ENCODE measurements at regions not wholly inside any gene's neighbourhood (a gene's known extent, or its start where the extent isn't known, plus 50 kb on each side); places are given as distances from the start of the nearest gene placed in this dataset.
A peak's percentile ranks its signal among the peaks of the same experiment; 100 is the strongest.
"Not testable (repeated sequence)": the region's sequence is repeated elsewhere in the genome, so short reads cannot be mapped to it uniquely, and the experiment has no call there.

DNA sequence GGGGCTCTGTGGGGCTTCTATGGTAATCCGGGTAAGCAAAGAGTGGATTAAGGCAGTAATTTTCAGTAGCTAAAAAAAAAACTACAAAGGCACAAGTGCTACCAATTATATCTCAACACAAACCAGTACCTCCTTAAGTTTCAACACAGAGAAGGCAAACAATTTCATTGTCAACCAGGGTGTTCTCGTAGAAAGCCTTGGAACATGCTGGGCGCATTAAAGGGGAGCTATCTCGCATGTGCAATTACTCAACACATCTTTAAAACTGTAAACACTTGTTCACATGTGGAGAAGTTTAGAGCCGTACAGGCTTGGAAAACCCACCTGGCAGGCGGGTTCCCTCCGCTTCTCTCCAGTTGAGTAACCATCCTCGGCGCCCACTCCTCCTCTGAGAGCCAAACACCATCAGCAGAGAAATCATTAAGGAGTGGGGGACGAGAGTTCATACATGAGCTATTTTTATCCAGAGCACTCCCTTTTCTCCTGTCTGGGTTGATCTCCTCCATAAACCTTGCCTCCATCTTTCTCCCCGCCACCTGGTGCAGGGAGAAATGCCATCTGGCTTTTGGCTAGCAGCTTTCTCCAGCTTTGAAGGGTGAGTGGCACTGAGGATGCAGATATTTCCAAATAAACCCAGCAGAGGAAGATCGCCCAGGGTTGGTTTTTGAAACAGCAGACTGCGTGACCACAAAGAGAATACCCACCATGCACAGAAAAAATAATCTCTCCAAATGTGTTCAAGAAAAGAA is 287.1 kb downstream of the WDR11 start:
- DNase-seq: no peak

DNA sequence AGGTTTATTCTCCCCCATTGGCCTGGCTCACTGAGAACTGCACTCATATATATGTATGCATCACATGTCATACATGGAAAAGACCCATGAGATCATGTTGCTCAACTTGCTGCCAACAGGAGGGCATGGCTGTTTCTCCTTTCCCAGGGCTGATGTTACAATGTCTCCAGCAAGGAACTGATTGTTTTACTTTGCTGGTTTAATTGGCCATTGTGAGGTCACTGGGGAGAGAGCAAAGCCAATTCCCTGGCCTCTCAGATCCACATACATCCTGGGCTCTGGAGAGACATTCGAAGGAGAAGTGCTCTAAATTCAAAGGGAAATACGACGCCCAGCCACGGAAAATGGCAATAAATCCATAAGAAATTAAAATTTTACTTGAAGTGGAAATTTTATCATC is 287.8 kb downstream of the WDR11 start:
- DNase-seq: no peak

DNA sequence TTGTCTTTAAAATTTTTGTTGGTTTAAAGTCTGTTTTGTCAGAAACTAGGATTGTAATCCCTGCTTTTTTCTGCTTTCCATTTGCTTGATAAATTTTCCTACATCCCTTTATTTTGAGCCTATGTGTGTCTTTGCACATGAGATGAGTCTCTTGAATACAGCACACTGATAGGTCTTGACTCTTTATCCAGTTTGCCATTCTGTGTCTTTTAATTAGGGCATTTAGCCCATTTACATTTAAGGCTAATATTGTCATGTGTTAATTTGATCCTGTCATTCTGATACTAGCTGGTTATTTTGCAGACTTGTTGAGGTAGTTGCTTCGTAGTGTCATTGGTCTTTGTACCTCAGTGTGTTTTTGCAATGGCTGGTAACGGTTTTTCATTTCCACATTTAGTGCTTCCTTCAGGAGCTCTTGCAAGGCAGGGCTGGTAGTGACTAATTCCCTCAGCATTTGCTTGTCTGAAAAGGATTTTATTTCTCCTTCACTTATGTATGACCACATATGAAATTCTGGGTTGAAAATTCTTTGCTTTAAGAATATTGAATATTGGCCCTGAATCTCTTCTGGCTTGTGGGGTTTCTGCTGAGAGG is 294.7 kb downstream of the WDR11 start:
- DNase-seq: not testable (repeated sequence)

DNA sequence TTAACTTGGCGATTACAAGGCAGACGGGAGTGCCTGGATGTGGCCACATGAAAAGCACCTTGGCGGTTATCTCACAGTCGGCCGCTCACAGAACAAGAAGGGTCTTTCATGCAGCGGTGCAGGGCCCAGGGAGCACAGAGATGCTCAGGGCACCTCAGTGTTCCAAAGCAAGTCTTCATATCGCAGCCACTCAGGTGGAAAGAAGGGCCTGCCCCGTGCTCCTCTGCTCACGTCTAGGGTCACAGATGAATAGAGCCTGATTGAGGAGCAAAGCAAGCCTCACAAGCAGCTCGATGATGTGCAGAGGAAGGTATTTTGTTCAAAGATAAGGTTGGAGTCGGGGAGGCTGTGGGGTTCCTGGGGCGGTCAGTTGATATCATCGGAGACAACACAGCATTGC is 297.8 kb downstream of the WDR11 start:
- DNase-seq: no peak

GRCh38 chr10:121152033-121152432 is 300.9 kb downstream of the WDR11 start:
- DNase-seq: no peak

- DNase-seq: no peak
These were observed 301.8 kb downstream of the WDR11 start for GRCh38 chr10:121152935-121153334.

GRCh38 chr10:121154310-121154709 is 303.1 kb downstream of the WDR11 start:
- DNase-seq: no peak

GRCh38 chr10:121154846-121155245 is 303.7 kb downstream of the WDR11 start:
- peak; percentile 76 for DNase-seq

- no peak for DNase-seq
These were observed 304.7 kb downstream of the WDR11 start for GRCh38 chr10:121155742-121156474.

DNA sequence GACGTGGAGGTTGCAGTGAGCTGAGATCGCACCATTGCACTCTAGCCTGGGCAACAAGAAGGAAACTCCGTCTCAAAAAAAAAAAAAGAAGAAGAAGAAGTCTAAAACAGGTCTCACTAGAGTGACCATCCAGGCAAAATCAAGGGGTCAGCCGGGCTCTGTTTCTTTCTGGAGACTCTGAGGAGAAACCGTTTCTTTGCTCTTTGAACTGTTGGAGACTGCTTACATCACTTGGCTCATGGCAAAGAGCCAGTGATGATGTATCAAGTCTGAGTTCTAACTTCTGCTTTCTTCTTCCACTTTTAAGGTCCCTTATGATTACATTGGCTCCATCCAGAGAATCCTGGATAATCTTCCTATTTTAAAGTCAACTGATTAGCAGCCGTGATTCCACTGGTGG is 306.8 kb downstream of the WDR11 start:
- no peak for DNase-seq

DNA sequence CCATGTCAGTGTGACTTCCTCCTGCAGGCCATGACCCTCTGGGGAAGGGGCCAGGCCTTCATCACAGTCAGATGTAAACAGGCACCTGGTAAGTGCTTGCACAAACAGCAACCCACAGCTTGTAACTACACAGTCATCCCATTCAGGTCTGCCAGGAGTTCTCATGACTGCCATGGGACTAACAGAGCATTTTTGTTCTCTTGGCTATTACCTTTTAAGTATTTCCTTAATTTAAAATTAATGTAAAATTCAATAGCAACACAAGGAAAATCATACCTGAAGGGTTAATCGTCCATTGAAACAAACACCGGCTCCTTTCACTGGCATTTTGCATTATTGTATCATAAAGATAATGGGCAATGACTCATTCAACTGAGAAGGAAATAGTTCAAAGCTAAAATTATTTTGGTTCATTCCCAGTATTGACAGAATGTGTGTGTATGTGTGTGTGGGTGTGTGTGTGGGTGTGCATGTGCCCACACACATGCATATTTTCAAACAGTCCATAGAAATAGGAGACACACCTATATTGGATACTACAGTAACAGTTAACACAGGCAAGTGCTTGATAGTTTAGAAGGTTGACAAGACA is 307.9 kb downstream of the WDR11 start:
- no peak for DNase-seq

- no peak for DNase-seq
These were observed 308.5 kb downstream of the WDR11 start for GRCh38 chr10:121159670-121160069.

GRCh38 chr10:121165276-121165675 is 314.1 kb downstream of the WDR11 start:
- DNase-seq: no peak

GRCh38 chr10:121167534-121168243 is 316.5 kb downstream of the WDR11 start:
- DNase-seq: no peak

DNA sequence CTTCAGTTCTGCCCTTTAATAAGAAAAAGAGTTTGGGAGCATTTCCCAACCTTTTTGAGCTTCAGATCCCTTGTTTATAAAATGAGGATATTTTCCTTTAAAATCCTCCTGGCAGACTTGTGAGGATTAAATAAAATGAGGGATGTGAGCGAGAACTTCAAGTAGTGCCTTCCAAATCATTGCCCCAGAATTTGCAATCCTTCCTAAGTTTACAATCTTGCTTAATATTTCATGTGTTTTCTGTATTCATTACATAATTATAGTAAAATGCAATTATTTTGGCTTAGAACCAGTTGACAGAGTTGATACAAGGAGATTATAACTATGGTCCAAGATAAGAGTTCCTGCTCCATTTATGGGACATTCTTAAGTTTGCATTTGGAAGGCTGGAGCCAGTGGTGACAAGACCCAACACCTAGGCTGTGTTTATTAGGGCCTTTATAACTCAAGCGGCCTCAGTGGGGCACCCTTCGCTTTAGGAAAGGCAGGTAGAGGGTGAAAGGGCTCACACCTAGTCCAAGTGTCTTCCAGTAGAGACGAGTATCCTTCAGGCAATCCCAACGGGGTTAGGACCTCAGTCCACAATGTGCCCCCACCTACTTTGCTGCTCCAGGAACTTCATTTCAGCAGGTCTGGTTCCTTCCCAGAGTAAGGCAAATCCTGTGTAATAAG is 317.5 kb downstream of the WDR11 start:
- DNase-seq: no peak

DNA sequence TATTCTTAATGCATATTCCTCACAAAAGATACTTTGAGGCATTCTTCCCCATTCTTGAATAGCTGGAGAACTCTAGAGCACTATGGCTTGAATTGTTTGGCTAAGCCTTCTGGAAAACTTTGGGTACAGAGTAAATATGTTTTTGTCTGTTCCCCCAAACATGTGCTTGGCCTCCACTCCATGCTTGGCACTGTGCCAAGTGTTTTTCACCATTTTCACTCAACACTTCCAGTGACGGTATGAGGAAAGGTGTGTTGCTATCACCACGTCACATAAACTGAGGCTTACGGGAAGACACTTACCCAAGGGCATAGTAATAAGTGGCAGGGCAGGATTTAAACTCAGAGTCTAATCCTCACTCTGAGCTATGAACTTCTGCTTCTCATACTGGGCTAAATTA is 318.2 kb downstream of the WDR11 start:
- DNase-seq: no peak

- no peak for DNase-seq
These were observed 320.9 kb downstream of the WDR11 start for GRCh38 chr10:121171825-121172787.

DNA sequence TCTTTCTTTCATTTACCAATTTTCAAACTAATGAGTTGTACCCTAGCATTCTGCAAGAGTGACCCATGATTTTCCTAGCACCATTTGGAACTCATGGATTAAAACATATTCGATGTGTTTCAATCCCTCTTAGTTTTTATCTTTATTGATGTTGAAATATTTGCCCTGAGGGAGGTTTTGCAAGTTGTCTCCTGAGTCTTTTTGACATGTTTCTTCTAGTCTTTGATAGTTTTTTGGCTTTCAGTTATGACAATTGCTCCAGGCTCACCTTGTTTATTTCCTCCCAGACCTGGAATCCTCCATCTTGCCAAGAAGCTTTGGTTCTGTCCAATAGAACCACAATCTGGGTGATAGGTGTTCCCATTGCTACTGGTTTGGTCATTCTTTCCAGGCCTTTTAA is 327.8 kb downstream of the WDR11 start:
- no peak for DNase-seq

- DNase-seq: no peak
These were observed 331.1 kb downstream of the WDR11 start for GRCh38 chr10:121182219-121182618.

DNA sequence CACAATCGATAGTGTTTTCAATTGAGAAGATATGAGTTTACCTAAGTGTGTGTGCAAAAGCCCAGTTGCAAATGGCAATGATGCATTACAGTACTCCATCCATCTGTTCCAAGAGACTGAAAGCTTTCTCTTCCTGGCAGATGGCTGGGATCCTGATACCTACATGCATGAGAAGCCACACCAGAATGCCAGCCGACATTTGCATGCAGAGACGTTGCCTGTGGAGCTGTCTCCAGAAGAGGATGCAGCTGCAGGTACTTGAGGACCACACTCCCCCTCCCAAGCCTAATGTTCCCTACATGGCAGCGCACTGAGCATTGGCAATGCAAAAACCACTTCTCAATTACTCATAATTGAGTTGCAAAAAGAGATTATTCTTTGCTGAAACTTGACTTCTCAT is 332.1 kb downstream of the WDR11 start:
- no peak for DNase-seq

DNA sequence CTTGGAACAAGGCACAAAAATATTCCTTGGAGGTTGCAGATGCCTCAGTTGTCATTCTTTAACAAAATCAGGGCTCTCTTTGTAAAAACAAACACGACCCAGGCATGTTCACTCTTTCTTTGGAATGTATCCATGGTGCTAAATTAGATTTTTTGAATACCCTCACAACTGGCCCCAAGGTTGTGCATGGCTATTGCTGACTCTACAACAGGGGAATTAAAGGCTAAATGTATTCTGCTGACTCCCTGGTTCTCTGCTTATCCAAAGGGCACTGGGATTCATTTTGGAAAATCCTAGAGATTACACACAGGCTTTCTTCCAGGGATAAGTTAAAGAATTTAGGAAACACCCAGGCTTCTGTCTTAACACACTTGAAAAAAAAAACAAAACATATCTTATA is 332.5 kb downstream of the WDR11 start:
- no peak for DNase-seq

All from occipital lobe (tissue), 1 donor.